H1 (cell line): ENCODE measurements at regions not wholly inside any gene's neighbourhood (a gene's known extent, or its start where the extent isn't known, plus 50 kb on each side); places are given as distances from the start of the nearest gene placed in this dataset.

Experiments used
- SAP30 ChIP-seq: fragments of 300-600 bp; sonication (generic); IDR thresholded peaks from 2 replicates; pipeline ENCODE4 v1.7.1; 2012; ENCODE audit warnings: low read length, moderate library complexity, mild to moderate bottlenecking, inconsistent platforms; ENCODE audit not compliant: insufficient read depth, insufficient replicate concordance
- SIRT6 ChIP-seq: IDR thresholded peaks from one replicate; pipeline ENCODE4 v1.7.1; 2012; ENCODE audit warnings: low read length, inconsistent platforms
- SIX5 ChIP-seq: IDR thresholded peaks from 2 replicates; pipeline ENCODE4 v1.6.1; 2011; ENCODE audit warnings: mild to moderate bottlenecking, low read depth, low read length
- TEAD4 ChIP-seq: IDR thresholded peaks from 2 replicates; pipeline ENCODE4 v1.6.1; 2012; ENCODE audit warnings: low read depth, low read length, inconsistent platforms, mixed read lengths

DNA sequence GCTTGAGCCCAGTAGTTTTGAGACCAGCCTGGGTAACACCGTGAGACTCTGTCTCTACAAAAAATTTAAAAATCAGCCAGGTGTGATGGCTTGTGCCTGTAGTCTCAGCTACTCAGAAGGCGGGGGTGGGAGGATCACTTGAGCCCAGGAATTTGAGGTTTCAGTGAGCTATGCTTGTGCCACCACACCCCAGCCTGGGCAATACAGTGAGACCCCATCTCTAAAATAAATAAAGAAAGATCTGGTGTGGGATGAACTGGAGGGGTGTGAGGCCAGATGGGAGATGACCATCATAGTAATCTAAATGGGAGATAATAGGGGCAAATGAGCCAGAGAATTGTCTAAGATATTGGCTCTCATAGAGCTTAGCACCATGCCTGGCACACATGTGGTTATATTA is 60.1 kb upstream of the TRABD2B start (continued):
- TF ChIP-seq SIX5 (no peak), TEAD4 (no peak), SIRT6 (no peak), SAP30 (no peak)
